GM12864 (cell line): ENCODE measurements at regions not wholly inside any gene's neighbourhood (a gene's known extent, or its start where the extent isn't known, plus 50 kb on each side); places are given as distances from the start of the nearest gene placed in this dataset.

Experiments
- DNase-seq: peaks from one replicate; pipeline ENCODE4 v3.0.0-alpha.2; 2011; ENCODE audit warnings: low read depth
- H3K4me3 ChIP-seq: 2 replicates; pipeline ENCODE4 v1.5.1; 2011; ENCODE audit warnings: mild to moderate bottlenecking, low read depth, low read length, control low read depth
- CTCF ChIP-seq: IDR thresholded peaks from 2 replicates; pipeline ENCODE4 v1.5.1; 2011; ENCODE audit warnings: low read depth, mild to moderate bottlenecking, moderate library complexity, low read length, control low read depth, inconsistent platforms; ENCODE audit errors: missing control alignments

DNA sequence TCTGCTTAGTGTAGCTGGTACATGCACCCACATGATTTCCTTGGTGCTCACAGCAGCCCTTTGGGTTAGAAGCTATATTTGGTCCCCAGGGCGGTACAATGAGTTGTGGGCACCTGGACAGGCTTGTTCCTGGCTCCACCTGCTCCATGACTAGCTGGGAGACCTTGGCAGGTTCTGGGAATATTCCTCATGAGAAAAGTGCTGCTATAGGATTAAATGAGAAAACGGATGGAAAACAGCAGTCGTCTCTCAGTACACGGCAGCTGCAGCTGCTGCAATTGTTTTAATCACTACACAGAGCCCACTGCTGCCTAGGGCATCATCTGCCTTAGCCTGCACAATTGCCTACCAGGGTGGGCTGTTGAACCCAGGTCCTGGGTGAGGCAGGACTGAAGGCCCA, 424.5 kb upstream of the B3GAT1 start:
- no peak overlapping the region for H3K4me3 ChIP-seq
- TF ChIP-seq CTCF, result no peak
- no peak for DNase-seq

DNA sequence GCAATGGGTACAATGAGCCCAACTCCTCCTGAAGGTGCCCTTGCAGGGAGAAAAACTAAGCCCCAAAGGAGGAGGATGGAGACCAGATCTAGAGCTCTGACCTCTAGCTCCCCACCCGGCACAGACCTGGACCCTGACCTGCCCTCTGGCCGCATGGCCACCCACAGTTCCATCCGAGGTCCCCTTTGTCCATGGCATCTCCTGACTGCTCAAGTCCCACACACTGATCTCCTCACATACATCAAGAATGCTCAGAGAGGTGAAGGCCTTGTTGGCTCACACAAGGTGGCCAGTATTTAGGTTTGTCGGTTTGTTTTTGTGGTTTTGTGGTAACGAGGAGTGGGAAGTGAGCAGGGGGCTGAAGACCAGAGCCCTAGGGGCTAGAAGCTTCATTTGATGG, 423.5 kb upstream of the B3GAT1 start:
- no peak overlapping the region for H3K4me3 ChIP-seq
- no peak for DNase-seq
- TF ChIP-seq CTCF, result no peak

DNA sequence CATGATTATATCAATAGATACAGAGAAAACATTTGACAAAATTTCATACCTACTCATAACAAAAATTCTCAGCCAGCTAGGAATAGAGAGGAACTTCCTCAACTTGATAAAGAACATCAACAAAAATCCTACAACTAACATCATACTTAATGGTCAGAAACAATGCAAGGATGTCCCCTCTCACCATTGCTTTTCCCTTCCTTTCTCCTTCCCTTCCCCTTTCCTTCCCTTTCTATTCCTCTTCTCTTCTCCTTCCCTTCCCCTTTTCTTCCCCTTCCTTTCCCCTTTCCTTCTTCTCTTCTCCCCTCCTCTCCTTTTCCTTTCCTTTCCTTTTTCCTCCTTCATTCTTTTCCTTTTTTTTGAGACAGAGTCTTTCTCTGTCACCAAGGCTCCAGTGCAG, 418.3 kb upstream of the B3GAT1 start:
- no peak for TF ChIP-seq CTCF
- no peak overlapping the region for H3K4me3 ChIP-seq
- DNase-seq, result no peak

DNA sequence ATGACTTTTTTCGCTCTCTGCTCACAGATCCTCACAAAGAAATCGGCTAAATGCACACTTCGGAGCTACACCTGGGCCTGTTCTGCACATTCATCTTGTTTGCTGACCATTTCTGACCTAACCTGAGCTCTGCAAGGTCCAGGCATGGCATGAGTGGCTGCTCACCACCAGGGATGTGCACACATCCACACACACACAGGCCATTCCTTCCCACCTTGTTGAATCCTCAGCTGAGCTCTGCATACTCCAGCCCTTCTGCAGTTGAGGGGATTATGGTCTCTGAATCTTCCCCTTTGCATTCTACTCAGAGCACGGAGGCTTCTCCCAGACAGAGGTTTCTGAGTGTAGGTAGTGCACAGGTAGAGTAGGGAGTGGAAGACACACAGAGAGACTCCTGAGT, 411.9 kb upstream of the B3GAT1 start:
- no peak for DNase-seq
- H3K4me3 ChIP-seq, result no peak overlapping the region
- no peak for TF ChIP-seq CTCF

- no peak for TF ChIP-seq CTCF
- no peak for DNase-seq
- no peak overlapping the region for H3K4me3 ChIP-seq
Measured at GRCh38 chr11:134822897-134823296, 410.9 kb upstream of the B3GAT1 start.

DNA sequence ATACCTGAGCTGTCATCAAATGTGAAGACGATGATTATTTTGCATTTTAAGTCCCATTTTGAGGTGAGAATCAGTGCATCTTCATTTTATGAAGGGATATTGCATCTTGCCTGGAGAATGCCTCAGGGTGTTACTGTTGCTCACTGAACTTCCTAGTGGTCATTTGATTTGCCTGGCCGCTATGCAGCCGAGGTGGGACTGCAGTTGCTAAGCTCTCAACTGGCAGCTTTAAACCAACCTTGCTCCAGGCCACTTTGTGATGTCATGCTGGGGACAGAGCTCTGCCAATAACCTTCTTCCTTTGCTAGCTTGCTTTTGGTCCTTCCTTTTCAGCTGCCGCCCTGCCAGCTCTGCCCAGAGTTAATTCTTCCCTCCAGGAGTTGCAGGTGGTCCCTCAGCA, 409.4 kb upstream of the B3GAT1 start:
- TF ChIP-seq CTCF, result no peak
- no peak for DNase-seq
- H3K4me3 ChIP-seq, result no peak overlapping the region

DNA sequence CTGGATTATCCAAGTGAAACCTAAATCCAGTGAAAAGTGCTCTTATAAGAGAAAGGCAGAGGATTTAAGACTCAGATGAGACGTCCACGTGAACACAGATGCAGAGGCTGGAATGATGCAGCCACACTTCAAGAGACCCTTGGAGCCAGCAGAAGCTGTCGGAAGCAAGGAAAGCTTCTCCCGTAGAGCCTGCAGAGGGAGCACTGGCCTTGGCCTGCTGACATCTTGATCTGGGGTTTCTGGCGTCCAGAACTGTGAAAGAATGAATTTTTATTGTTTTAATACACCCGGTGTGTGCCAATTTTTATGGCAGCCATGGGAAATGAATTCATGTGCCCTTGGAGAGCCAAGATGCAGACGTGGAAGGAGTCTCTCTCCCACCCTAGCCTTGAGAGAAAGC, 407.0 kb upstream of the B3GAT1 start:
- no peak for DNase-seq
- no peak for TF ChIP-seq CTCF
- H3K4me3 ChIP-seq, result no peak overlapping the region
